HG03280 (cell line): ENCODE measurements at regions not wholly inside any gene's neighbourhood (a gene's known extent, or its start where the extent isn't known, plus 50 kb on each side); places are given as distances from the start of the nearest gene placed in this dataset.
"Not testable (repeated sequence)": the region's sequence is repeated elsewhere in the genome, so short reads cannot be mapped to it uniquely, and the experiment has no call there.

ENCODE experiments used
- ATAC-seq: cut with Tn5 transposase; IDR thresholded peaks from one replicate; pipeline ENCODE4 v1.9.1; 2021; ENCODE audit warnings: mild to moderate bottlenecking, moderate library complexity; ENCODE audit not compliant: unreplicated experiment

GRCh38 chr3:148532326-148532725 lies 165.4 kb upstream of the AGTR1 start:
- no peak for ATAC-seq

DNA sequence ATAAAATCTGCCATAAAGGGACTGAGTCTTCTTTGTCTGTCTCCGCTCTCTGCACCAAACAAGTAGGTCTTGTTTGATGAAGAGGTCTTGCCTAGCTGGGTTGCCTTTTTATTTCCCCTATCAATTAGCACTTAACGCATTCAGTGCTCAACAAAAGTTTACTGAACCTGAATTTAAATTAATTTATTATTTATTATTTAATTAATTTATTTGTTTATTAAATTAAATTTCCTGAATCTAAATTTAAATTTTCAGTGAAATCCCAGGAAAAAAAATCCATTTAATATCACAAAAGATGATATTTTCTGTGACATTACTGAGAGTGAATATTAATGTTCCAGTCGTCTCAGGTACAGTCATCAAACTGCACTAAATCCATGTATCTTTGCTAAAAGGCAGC lies 164.9 kb upstream of the AGTR1 start:
- no peak for ATAC-seq

DNA sequence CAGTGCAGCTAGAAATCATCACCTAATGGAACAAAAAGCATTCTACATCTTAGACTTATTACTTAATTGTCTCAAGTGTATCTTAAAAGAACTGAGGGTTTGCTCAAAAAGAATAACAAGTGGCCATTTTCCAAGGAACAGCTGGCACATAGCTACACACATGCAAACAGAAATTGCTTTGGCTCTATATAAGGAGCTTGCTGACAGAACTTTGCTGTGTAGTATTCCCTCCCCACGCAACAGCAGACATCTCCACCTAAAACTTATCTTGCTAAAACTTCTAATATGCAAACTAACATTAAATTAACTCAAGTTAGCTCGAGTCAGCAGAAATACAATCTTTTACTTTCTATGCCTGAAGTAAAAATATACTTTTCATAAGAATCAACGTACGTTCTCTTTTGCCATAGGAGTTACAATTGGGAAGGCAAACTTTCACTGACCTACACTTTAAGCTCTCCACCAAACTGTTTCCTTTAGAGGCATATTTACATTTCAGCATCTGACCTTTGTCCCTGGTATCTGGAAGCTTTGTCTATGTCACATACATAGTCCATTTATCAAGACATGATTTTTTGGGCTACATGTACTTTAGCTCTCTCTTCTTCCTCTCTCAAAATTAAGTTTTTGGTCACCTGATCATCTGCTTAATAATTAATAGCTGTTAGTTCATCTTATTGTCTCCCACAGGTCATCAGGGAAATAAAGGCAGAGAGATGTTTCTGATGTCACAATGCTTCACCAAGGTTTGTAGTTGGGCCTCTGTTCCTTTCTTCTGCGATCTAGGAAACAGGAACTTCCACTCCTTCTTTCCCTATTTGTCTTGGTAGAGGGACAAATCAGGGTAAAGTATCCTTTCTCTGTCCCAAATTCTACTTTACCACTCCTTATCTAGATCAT lies 163.4 kb upstream of the AGTR1 start:
- ATAC-seq: no peak

DNA sequence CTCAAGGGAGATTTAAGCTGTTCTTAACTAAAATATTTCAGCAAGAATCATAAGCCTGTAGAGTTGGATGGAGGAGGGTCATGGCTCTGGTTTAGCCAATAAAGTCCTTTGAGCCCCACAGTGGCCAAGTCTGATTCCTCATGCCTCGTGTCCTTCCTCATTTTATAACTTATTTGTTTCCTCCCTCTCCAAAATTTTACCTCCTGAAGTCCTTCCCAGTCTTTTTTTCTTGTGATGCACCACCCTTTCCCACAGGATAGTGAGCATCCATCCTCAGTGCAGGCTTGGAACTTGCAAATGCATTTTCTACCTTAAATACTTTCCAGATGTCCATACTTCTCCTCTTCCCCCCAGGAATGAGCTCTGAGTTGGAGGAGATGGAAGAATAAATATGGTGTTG lies 162.7 kb upstream of the AGTR1 start:
- ATAC-seq: no peak

- ATAC-seq: no peak
Observed at GRCh38 chr3:148540266-148540665, 157.4 kb upstream of the AGTR1 start.

DNA sequence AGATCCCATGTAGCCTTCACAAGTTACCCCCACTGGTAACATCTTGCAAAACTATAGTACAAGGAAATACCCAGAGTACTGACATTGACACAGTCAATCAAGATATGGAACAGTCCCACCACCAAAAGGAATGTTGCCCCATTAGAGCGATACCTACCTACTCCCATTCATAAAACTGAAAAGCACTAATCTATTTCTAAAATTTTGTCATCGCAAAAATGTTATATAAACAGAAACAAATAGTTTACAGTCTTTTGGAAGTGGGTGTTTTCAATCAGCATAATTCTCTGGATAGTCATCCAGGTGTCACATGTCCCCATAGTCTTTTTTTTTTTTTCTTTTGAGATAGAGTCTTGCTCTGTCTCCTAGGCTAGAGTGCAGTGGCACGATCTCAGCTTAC lies 156.9 kb upstream of the AGTR1 start:
- no peak for ATAC-seq

DNA sequence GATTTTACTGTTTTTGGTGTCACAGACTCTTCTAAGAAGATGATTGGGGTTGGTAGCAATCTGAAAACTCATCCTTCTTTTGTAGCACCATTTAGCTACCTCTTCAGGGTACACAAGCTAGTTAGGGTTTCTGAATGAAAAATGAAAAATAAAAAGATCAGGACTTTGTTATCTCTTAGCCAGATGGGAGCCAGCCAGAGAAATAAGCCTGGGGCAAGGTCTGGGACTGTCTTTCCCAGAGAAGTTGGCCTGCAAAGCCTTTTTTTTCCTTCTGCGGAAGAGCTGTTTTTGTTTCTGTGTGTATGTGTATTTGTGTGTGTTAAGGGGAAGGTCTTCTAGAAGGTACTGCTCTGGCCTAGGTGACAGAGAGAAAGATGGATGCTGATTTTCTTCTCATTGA lies 150.7 kb upstream of the AGTR1 start:
- ATAC-seq: no peak

- no peak for ATAC-seq
Observed at GRCh38 chr3:148551767-148552260, 145.9 kb upstream of the AGTR1 start.

DNA sequence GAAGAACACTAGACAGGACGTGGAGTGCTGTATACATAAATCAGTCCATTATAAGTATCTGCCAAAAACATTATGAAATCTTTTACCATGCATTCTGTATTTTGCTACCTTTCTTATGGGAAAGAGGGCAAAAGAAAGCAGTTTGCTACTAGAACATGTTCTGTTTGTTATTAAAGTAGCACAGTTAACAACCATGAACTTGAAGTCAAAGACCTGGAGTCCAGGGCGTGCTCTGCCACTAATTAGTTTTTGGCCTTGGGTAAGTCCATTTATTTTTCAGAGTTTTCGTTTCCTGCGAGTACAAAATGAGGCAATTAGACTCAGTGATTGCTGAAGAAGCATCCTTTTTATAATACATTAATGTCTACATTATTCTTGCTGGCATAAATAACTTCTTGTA lies 143.3 kb upstream of the AGTR1 start:
- no peak for ATAC-seq

DNA sequence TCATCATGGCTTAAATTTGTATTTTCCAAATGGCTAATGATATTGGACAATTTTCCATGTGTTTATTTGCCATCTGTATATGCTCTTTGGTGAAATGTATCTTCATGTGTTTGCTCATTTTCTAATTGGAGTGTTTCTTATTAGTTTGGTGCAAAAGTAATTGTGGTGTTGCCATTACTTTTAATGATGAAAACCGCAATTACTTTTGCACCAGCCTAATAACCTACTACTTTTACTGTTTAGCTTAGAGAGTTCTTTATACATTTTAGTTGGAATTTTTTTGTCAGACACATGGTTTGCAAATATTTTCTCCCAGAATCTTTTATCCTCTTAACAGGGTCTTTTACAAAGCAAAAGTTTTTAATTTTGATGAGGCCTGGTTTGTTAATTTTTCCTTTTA lies 141.0 kb upstream of the AGTR1 start:
- ATAC-seq: no peak

GRCh38 chr3:148577579-148577978 lies 120.1 kb upstream of the AGTR1 start:
- not testable (repeated sequence) for ATAC-seq

DNA sequence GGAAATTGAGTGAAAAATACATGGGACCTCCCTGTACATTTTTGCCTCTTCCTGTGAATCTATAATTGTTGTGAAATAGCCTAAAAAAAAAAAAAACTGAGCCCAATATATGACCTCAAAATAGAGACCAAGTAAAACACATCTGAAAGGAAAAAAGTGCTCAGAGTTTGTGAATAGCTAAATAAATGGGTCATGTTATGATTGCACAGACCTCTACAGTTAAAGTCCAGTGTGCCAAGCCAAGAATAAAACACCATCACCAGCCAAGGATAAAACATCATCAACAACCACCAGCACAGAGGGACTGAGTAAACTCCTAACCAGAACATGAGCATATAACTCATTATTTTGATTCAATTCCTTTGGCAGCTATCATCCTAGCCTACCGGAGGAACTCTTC lies 115.6 kb upstream of the AGTR1 start:
- ATAC-seq: no peak

- no peak for ATAC-seq
Observed at GRCh38 chr3:148583793-148584192, 113.9 kb upstream of the AGTR1 start.

GRCh38 chr3:148584438-148584837 lies 113.3 kb upstream of the AGTR1 start:
- no peak for ATAC-seq

DNA sequence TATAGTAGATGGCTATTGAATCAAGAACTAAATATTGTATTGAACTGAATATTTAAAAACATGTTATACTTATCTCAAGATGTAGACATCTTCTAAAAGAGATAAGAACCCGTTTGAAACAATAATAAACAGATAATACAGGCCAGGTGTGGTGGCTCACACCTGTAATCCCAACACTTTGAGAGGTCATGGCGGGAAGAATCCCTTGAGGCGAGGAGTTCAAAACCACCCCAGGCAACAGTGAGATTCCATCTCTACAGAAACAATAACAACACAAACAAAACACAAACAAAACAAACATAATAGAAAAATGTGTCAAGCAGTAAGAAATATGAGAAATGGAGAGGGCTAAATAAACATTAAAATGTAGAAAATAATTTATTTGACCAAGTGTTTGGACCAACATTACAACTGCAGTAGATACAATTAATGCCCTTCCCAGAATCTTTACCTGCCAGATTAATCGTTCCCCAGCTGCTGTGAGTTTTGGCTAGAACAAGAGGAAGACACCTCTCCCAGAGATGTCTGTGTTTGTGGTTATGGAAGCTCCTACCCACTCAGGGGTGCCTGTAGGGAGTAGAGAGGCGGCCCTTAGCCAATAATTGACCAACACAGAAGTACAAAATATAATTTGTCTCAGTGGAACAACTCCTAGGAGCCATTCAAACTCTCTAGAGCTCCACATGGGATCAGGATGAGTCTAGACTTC lies 111.9 kb upstream of the AGTR1 start:
- ATAC-seq: no peak

DNA sequence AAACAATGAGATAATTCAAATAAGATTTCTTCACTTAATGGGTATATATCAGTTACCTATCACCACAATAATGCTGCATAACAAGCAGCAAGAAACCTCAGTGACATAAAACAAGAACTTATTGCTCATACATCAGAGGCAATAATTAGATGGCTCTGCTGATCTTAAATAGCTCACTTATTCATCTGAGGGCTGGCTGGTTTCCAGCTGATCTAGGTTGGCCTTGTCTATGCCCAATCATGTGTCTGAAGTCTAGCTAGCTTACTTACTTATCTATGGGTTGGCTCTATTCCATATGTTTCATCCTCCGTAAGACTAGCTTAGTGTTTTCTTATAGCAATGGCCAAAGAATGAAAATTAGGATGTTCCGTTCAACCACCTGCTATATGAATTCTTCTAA lies 109.4 kb upstream of the AGTR1 start:
- ATAC-seq: no peak

- no peak for ATAC-seq
Observed at GRCh38 chr3:148591525-148591924, 106.2 kb upstream of the AGTR1 start.

- ATAC-seq: no peak
Observed at GRCh38 chr3:148598619-148599018, 99.1 kb upstream of the AGTR1 start.

GRCh38 chr3:148599481-148599880 lies 98.2 kb upstream of the AGTR1 start:
- no peak for ATAC-seq

- no peak for ATAC-seq
Observed at GRCh38 chr3:148600440-148600839, 97.3 kb upstream of the AGTR1 start.

GRCh38 chr3:148600902-148601765 lies 96.6 kb upstream of the AGTR1 start:
- no peak for ATAC-seq
